NCI-H345 treated with DMSO at 0.1 percent for 48 hours (cell line): ENCODE measurements at regions not wholly inside any gene's neighbourhood (a gene's known extent, or its start where the extent isn't known, plus 50 kb on each side); places are given as distances from the start of the nearest gene placed in this dataset.

Source experiments
- DNase-seq: peaks from one replicate; lab custom pipeline; 2025; ENCODE audit not compliant: unreplicated experiment; lab: John Stamatoyannopoulos, UW

- no peak for DNase-seq
These were observed 56.9 kb downstream of the SLITRK6 start for GRCh38 chr13:85742355-85742754.

GRCh38 chr13:85741017-85741416 lies 58.2 kb downstream of the SLITRK6 start:
- DNase-seq: no peak

- no peak for DNase-seq
These were observed 60.4 kb downstream of the SLITRK6 start for GRCh38 chr13:85738696-85739320.

- no peak for DNase-seq
These were observed 61.3 kb downstream of the SLITRK6 start for GRCh38 chr13:85737952-85738351.

GRCh38 chr13:85729296-85729695 lies 69.9 kb downstream of the SLITRK6 start:
- DNase-seq: no peak

GRCh38 chr13:85728811-85729210 lies 70.4 kb downstream of the SLITRK6 start:
- DNase-seq: no peak

GRCh38 chr13:85725433-85725832 lies 73.8 kb downstream of the SLITRK6 start:
- no peak for DNase-seq

GRCh38 chr13:85724546-85725432 lies 74.4 kb downstream of the SLITRK6 start:
- no peak for DNase-seq

GRCh38 chr13:85719749-85720148 lies 79.5 kb downstream of the SLITRK6 start:
- DNase-seq: no peak

GRCh38 chr13:85717921-85718320 lies 81.3 kb downstream of the SLITRK6 start:
- no peak for DNase-seq

- no peak for DNase-seq
These were observed 88.7 kb downstream of the SLITRK6 start for GRCh38 chr13:85710545-85710944.

- no peak for DNase-seq
These were observed 89.5 kb downstream of the SLITRK6 start for GRCh38 chr13:85709721-85710120.

GRCh38 chr13:85709072-85709471 lies 90.1 kb downstream of the SLITRK6 start:
- DNase-seq: no peak

- DNase-seq: no peak
These were observed 98.3 kb downstream of the SLITRK6 start for GRCh38 chr13:85700906-85701305.

GRCh38 chr13:85698256-85698655 lies 101.0 kb downstream of the SLITRK6 start:
- DNase-seq: no peak

- no peak for DNase-seq
These were observed 104.2 kb downstream of the SLITRK6 start for GRCh38 chr13:85694992-85695391.

- DNase-seq: no peak
These were observed 105.2 kb downstream of the SLITRK6 start for GRCh38 chr13:85693889-85694511.

- no peak for DNase-seq
These were observed 108.9 kb downstream of the SLITRK6 start for GRCh38 chr13:85690368-85690767.

GRCh38 chr13:85685436-85685835 lies 113.8 kb downstream of the SLITRK6 start:
- no peak for DNase-seq

GRCh38 chr13:85675151-85675907 lies 123.9 kb downstream of the SLITRK6 start:
- DNase-seq: no peak

GRCh38 chr13:85671336-85671735 lies 127.9 kb downstream of the SLITRK6 start:
- DNase-seq: no peak
